Ovary (tissue), 3 donors: ENCODE measurements at regions not wholly inside any gene's neighbourhood (a gene's known extent, or its start where the extent isn't known, plus 50 kb on each side); places are given as distances from the start of the nearest gene placed in this dataset.

Source experiments
- CTCF ChIP-seq, 3 donors: fragments of 450-650 bp in 2 of 3; fragments of 200-600 bp in 1 of 3; IDR thresholded peaks; one replicate each; pipeline versions ENCODE4 v1.5.1 to v1.8.0; 2016 to 2022; ENCODE audit warnings: antibody characterized with exemption in 3 of 3, mild to moderate bottlenecking in 1 of 3
- EP300 ChIP-seq: sonication (generic); formaldehyde crosslinking; IDR thresholded peaks from one replicate; pipeline ENCODE4 v1.6.1; 2017; ENCODE audit warnings: antibody characterized with exemption
- POLR2A ChIP-seq: fragments of 450-650 bp; IDR thresholded peaks from one replicate; pipeline ENCODE4 v1.6.1; 2017; ENCODE audit warnings: antibody characterized with exemption, mild to moderate bottlenecking, moderate library complexity
- donor health status: DM: no; HTN: no; CAD: no.

- TF ChIP-seq POLR2A: no peak
- TF ChIP-seq CTCF (IDR thresholded peaks at IDR 0.05): no peak
- TF ChIP-seq EP300: no peak
Observed at GRCh38 chr6:74075323-74075722, 379.3 kb downstream of the CD109 start.
